Osteoblast (primary cell): ENCODE measurements at regions not wholly inside any gene's neighbourhood (a gene's known extent, or its start where the extent isn't known, plus 50 kb on each side); places are given as distances from the start of the nearest gene placed in this dataset.

Experiments
- DNase-seq: peaks from one replicate; pipeline ENCODE4 v3.0.0; 2011; ENCODE audit warnings: low spot score, mixed read lengths; ENCODE audit not compliant: insufficient read length; ENCODE audit errors: missing footprints
- H2AFZ ChIP-seq: 2 replicates; pipeline ENCODE4 v1.6.0; 2011; ENCODE audit warnings: mild to moderate bottlenecking, low read length
- H3K27ac ChIP-seq: 2 replicates; pipeline ENCODE4 v1.5.1; 2011; ENCODE audit warnings: mild to moderate bottlenecking, low read depth, low read length, moderate library complexity
- H3K27me3 ChIP-seq: 2 replicates; pipeline ENCODE4 v1.6.0; 2012; ENCODE audit warnings: mild to moderate bottlenecking, control low read depth, inconsistent platforms, low read length, moderate library complexity; ENCODE audit not compliant: insufficient read depth
- H3K36me3 ChIP-seq: 2 replicates; pipeline ENCODE4 v1.5.1; 2011; ENCODE audit warnings: mild to moderate bottlenecking, low read length, control low read depth, moderate library complexity; ENCODE audit not compliant: insufficient read depth
- H3K4me1 ChIP-seq: 2 replicates; pipeline ENCODE4 v1.5.1; 2011; ENCODE audit warnings: mild to moderate bottlenecking, low read length, control low read depth, moderate library complexity; ENCODE audit not compliant: insufficient read depth
- H3K4me2 ChIP-seq: 2 replicates; pipeline ENCODE4 v1.6.0; 2011; ENCODE audit warnings: mild to moderate bottlenecking, low read length; ENCODE audit not compliant: insufficient read depth
- H3K4me3 ChIP-seq: fragments of 200-600 bp; sonication (generic); 3 replicates; pipeline ENCODE4 v1.5.1; 2012; ENCODE audit warnings: mild to moderate bottlenecking, low read length, inconsistent platforms; ENCODE audit not compliant: insufficient read depth
- H3K79me2 ChIP-seq: 2 replicates; pipeline ENCODE4 v1.6.0; 2012; ENCODE audit warnings: mild to moderate bottlenecking, low read length, control low read depth, inconsistent platforms; ENCODE audit not compliant: insufficient read depth
- H3K9me3 ChIP-seq: 2 replicates; pipeline ENCODE4 v1.5.1; 2011; ENCODE audit warnings: low read depth, low read length, control low read depth
- H4K20me1 ChIP-seq: 2 replicates; pipeline ENCODE4 v1.6.0; 2012; ENCODE audit warnings: mild to moderate bottlenecking, low read length, control low read depth; ENCODE audit not compliant: insufficient read depth
- TF ChIP-seq, protein P1 (sequence below): IDR thresholded peaks from 2 replicates; pipeline ENCODE4 v1.5.1; 2011; ENCODE audit warnings: mild to moderate bottlenecking, low read depth, low read length, moderate library complexity; ENCODE audit errors: extremely low read depth

DNA sequence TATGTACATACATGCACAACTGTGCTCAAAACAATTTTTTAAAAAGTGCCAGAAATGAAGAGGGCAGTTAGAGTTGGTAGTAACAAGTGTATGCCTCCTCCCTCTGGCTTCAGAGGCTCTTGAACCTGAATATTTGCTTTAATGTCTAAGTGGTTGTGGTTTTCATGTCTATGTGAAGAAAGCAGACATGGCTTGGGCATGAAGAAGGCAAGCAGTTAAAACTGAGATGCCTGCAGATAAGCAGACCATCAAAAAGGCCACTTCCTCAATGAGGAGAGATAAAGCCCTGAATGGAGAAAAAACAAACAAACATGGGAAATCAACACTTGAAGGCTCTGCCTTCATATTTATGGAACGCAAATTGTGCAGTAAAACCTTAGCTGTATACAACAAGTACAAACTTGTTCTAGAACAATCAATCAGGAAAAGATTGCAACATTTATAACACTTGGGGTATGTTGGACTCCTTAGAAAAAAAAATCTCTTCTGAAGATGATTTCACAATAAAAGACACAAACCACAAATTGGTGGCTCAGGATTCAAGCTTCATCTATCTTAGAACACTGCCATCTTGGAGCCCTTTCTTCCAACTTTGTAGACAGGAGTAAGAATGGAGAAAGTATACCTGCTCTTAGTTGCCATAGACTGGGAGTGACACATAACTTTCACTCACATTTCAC lies 52.7 kb upstream of the PLA2G4A start:
- TF ChIP-seq, protein P1, sequence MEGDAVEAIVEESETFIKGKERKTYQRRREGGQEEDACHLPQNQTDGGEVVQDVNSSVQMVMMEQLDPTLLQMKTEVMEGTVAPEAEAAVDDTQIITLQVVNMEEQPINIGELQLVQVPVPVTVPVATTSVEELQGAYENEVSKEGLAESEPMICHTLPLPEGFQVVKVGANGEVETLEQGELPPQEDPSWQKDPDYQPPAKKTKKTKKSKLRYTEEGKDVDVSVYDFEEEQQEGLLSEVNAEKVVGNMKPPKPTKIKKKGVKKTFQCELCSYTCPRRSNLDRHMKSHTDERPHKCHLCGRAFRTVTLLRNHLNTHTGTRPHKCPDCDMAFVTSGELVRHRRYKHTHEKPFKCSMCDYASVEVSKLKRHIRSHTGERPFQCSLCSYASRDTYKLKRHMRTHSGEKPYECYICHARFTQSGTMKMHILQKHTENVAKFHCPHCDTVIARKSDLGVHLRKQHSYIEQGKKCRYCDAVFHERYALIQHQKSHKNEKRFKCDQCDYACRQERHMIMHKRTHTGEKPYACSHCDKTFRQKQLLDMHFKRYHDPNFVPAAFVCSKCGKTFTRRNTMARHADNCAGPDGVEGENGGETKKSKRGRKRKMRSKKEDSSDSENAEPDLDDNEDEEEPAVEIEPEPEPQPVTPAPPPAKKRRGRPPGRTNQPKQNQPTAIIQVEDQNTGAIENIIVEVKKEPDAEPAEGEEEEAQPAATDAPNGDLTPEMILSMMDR = no peak
- no peaks in the 10 kb centered on the region for H3K27me3 ChIP-seq
- no peak overlapping the region for H3K4me2 ChIP-seq
- no peak overlapping the region for H2AFZ ChIP-seq
- no peak for DNase-seq
- no peak overlapping the region for H3K4me3 ChIP-seq
- H3K36me3 ChIP-seq = no peaks in the 10 kb centered on the region
- no peaks in the 10 kb centered on the region for H4K20me1 ChIP-seq
- no peaks in the 10 kb centered on the region for H3K4me1 ChIP-seq
- H3K9me3 ChIP-seq = no peaks in the 10 kb centered on the region
- H3K27ac ChIP-seq = no peak overlapping the region
- H3K79me2 ChIP-seq = no peaks in the 10 kb centered on the region

DNA sequence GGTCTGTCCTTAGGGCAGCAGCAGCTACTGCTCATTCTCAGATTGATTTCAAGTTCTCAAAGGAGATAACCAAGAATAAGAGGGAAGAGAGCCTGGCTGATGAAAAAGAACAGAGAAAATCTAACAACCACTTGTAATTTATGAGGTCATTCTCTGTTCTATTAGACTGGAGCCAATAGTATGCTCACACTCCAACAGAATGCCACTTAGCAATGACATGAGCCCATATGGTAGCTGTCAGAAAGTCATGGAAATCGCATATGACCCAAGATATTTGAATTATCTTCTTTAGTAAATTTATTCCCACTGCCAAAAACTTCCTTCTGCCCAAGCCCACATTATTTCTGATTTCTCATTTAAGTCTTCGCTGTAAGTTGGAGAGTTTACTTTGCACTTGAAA lies 53.7 kb upstream of the PLA2G4A start:
- TF ChIP-seq, protein P1 = no peak
- no peak for DNase-seq
- Histone ChIP-seq H3K4me3 (no peak overlapping the region), H3K79me2 (no peaks in the 10 kb centered on the region), H3K27ac (no peak overlapping the region), H3K36me3 (no peaks in the 10 kb centered on the region), H3K27me3 (no peaks in the 10 kb centered on the region), H3K4me2 (no peak overlapping the region), H4K20me1 (no peaks in the 10 kb centered on the region), H2AFZ (no peak overlapping the region), H3K9me3 (no peaks in the 10 kb centered on the region), H3K4me1 (no peaks in the 10 kb centered on the region)

DNA sequence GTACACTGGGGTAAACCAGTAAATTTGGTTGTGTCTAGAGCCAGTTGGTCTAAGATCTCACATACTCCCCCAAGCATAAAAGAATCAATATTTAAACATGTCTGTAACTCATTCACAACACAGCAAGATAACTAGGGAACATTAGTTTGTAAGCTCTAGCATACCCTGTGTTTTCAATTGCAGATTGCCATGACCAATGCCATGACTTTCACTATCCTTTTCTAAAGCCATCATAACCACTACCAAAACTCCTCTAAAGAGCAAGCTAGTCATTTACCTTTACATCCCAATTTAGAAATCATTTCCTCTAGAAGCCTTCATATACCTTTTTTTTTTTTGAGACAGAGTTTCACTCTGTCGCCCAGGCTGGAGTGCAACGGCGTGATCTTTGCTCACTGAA lies 56.5 kb upstream of the PLA2G4A start:
- no peaks in the 10 kb centered on the region for H3K9me3 ChIP-seq
- no peaks in the 10 kb centered on the region for H3K36me3 ChIP-seq
- H3K27ac ChIP-seq = no peak overlapping the region
- TF ChIP-seq, protein P1 = no peak
- H3K27me3 ChIP-seq = no peaks in the 10 kb centered on the region
- H3K4me2 ChIP-seq = no peak overlapping the region
- no peaks in the 10 kb centered on the region for H3K79me2 ChIP-seq
- DNase-seq = no peak
- H4K20me1 ChIP-seq = no peaks in the 10 kb centered on the region
- no peak overlapping the region for H3K4me3 ChIP-seq
- H2AFZ ChIP-seq = no peak overlapping the region
- H3K4me1 ChIP-seq = no peaks in the 10 kb centered on the region

GRCh38 chr1:186770421-186770820 lies 58.3 kb upstream of the PLA2G4A start:
- Histone ChIP-seq H3K4me3 (no peak overlapping the region), H3K79me2 (no peaks in the 10 kb centered on the region), H4K20me1 (no peaks in the 10 kb centered on the region), H3K36me3 (no peaks in the 10 kb centered on the region), H3K27ac (no peak overlapping the region), H3K9me3 (no peaks in the 10 kb centered on the region), H3K4me2 (no peak overlapping the region), H2AFZ (no peak overlapping the region), H3K4me1 (no peaks in the 10 kb centered on the region), H3K27me3 (no peaks in the 10 kb centered on the region)
- no peak for DNase-seq
- TF ChIP-seq, protein P1 = no peak
